ENCODE measurements at regions not wholly inside any gene's neighbourhood (a gene's known extent, or its start where the extent isn't known, plus 50 kb on each side); places are given as distances from the start of the nearest gene placed in this dataset.

GRCh38 chr3:153752405-153753027 lies 368.7 kb upstream of the ARHGEF26 start:
- TF ChIP-seq CTCF (IDR thresholded peaks at IDR 0.05) (no peak), FOXJ3 (CRISPR knock-in tag; IDR thresholded peaks at IDR 0.05; ENCODE audit: borderline replicate concordance) (no peak), SOX15 (CRISPR knock-in tag; IDR thresholded peaks at IDR 0.05) (no peak), HMGA2 (CRISPR knock-in tag; IDR thresholded peaks at IDR 0.05) (no peak), E2F1 (CRISPR knock-in tag; IDR thresholded peaks at IDR 0.05) (no peak)

Data from WTC11 (cell line).